ENCODE measurements at regions not wholly inside any gene's neighbourhood (a gene's known extent, or its start where the extent isn't known, plus 50 kb on each side); places are given as distances from the start of the nearest gene placed in this dataset.

GRCh38 chr20:7323957-7324356, 556.5 kb downstream of the BMP2 start:
- TF ChIP-seq CTCF (IDR thresholded peaks at IDR 0.05) (no peak), POLR2A (IDR thresholded peaks at IDR 0.05) (no peak)

Data from Peyer's patch (tissue), 4 donors.